Endodermal cell (in vitro differentiated cells): ENCODE measurements at regions not wholly inside any gene's neighbourhood (a gene's known extent, or its start where the extent isn't known, plus 50 kb on each side); places are given as distances from the start of the nearest gene placed in this dataset.

Experiments used
- DNase-seq: peaks from one replicate; pipeline ENCODE4 v3.0.0-alpha.2; 2017
- H3K27ac ChIP-seq: 2 replicates; pipeline ENCODE4 v1.5.1; 2013; ENCODE audit warnings: mild to moderate bottlenecking, low read depth, low read length, moderate library complexity
- H3K27me3 ChIP-seq: 2 replicates; pipeline ENCODE4 v1.6.1; 2013; ENCODE audit warnings: mild to moderate bottlenecking, low read length, moderate library complexity; ENCODE audit not compliant: insufficient read depth, control insufficient read depth, poor library complexity, severe bottlenecking
- H3K36me3 ChIP-seq: 2 replicates; pipeline ENCODE4 v1.7.0; 2013; ENCODE audit warnings: mild to moderate bottlenecking, low read length, moderate library complexity; ENCODE audit not compliant: control insufficient read depth, insufficient read depth
- H3K4me1 ChIP-seq: one replicate; pipeline ENCODE4 v1.7.0; 2013; ENCODE audit warnings: low read length; ENCODE audit not compliant: control insufficient read depth, insufficient read depth
- H3K4me3 ChIP-seq: 2 replicates; pipeline ENCODE4 v1.5.1; 2013; ENCODE audit warnings: mild to moderate bottlenecking, low read length, moderate library complexity
- H3K9ac ChIP-seq: 2 replicates; pipeline ENCODE4 v1.6.1; 2013; ENCODE audit warnings: mild to moderate bottlenecking, low read length, moderate library complexity; ENCODE audit not compliant: poor library complexity, severe bottlenecking; ENCODE audit errors: extremely low read depth
- H3K9me3 ChIP-seq: 2 replicates; pipeline ENCODE4 v1.6.1; 2013; ENCODE audit warnings: mild to moderate bottlenecking, low read length, moderate library complexity; ENCODE audit not compliant: control insufficient read depth
- H3K27ac Mint-ChIP-seq: 2 replicates; pipeline ENCODE4 v1.8.0; 2020; ENCODE audit warnings: mixed read lengths
- H3K27me3 Mint-ChIP-seq: 2 replicates; pipeline ENCODE4 v1.8.0; 2021; ENCODE audit warnings: mild to moderate bottlenecking, mixed read lengths; ENCODE audit not compliant: insufficient read depth
- H3K36me3 Mint-ChIP-seq: 2 replicates; pipeline ENCODE4 v1.8.0; 2020; ENCODE audit warnings: low read depth, mixed read lengths
- H3K4me1 Mint-ChIP-seq: 2 replicates; pipeline ENCODE4 v1.8.0; 2020; ENCODE audit warnings: mixed read lengths
- H3K4me3 Mint-ChIP-seq: 2 replicates; pipeline ENCODE4 v1.8.0; 2020; ENCODE audit warnings: mild to moderate bottlenecking, moderate library complexity, mixed read lengths
- H3K9me3 Mint-ChIP-seq: 2 replicates; pipeline ENCODE4 v1.8.0; 2020; ENCODE audit warnings: mild to moderate bottlenecking, mixed read lengths
- WGBS, 2 experiments: methylation state at CpG; one replicate each; pipeline versions ENCODE4 v1.1.5 to v1.1.7; 2013; ENCODE audit warnings: missing lambda C conversion rate in 2 of 2, mixed read lengths in 1 of 2; ENCODE audit not compliant: insufficient coverage in 1 of 2, insufficient read length in 1 of 2; 5-methylcytosine and 5-hydroxymethylcytosine counted together
- TF ChIP-seq, protein P1 (sequence below): fragments of 200-600 bp; sonication (generic); conservative IDR thresholded peaks from 2 replicates; pipeline ENCODE4 v1.5.0; 2021; ENCODE audit warnings: antibody characterized with exemption, mild to moderate bottlenecking

DNA sequence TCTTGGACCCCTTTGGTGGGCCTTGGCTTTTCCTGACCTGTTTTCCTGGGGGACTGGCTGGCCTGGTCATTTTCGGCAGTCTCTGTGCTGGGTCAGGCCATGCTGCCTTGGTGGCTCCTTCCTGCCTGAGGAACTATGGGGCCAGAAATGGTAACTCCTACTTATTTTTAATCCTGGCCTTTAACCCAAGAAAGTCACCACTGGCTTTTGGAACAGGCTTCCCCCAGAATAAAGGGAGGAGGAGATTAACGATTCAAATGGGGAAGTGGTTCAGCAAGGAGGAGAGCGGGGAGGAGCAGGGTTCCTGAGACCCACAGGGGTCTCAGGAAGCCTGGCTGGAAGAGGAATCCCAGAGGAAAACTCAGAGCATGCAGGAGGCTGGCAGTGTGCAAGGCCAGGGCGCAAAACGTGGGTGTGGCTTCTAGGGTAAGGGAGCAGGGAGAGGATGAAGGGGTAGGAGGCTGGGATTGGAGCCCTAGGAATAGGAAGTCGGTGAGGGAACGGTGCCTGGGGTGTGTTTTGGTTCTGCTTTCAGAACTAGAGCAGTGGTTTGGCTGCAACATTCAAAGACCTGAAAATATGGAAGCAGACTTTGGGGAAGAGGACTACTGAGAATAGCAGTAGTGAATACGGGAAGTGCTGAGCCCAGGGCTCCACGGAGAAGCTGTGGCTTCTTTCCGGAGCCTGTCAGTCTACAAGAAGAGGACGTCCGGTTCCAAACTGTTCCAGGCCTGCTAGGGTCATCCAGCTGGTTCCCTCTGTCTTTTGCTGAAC, 271.1 kb upstream of the KLF4 start:
- Histone ChIP-seq H3K9me3 (no peaks in the 10 kb centered on the region), H3K4me1 (no peaks in the 10 kb centered on the region), H3K27me3 (peaks cover 62% of the 10 kb centered on the region), H3K27ac (no peak overlapping the region), H3K36me3 (no peaks in the 10 kb centered on the region), H3K4me3 (no peak overlapping the region), H3K9ac (no peak overlapping the region)
- peaks cover 57% of the 10 kb centered on the region for H3K27me3 Mint-ChIP-seq
- H3K4me1 Mint-ChIP-seq, result no peaks in the 10 kb centered on the region
- H3K27ac Mint-ChIP-seq, result no peak overlapping the region
- TF ChIP-seq, protein P1, sequence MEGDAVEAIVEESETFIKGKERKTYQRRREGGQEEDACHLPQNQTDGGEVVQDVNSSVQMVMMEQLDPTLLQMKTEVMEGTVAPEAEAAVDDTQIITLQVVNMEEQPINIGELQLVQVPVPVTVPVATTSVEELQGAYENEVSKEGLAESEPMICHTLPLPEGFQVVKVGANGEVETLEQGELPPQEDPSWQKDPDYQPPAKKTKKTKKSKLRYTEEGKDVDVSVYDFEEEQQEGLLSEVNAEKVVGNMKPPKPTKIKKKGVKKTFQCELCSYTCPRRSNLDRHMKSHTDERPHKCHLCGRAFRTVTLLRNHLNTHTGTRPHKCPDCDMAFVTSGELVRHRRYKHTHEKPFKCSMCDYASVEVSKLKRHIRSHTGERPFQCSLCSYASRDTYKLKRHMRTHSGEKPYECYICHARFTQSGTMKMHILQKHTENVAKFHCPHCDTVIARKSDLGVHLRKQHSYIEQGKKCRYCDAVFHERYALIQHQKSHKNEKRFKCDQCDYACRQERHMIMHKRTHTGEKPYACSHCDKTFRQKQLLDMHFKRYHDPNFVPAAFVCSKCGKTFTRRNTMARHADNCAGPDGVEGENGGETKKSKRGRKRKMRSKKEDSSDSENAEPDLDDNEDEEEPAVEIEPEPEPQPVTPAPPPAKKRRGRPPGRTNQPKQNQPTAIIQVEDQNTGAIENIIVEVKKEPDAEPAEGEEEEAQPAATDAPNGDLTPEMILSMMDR, result no peak
- H3K4me3 Mint-ChIP-seq, result no peak overlapping the region
- 89 to 96% methylated on average over 3 to 12 of the region's 12 CpGs for WGBS, 2 experiments
- peaks cover 7% of the 10 kb centered on the region for H3K9me3 Mint-ChIP-seq
- DNase-seq, result no peak
- H3K36me3 Mint-ChIP-seq, result no peaks in the 10 kb centered on the region

DNA sequence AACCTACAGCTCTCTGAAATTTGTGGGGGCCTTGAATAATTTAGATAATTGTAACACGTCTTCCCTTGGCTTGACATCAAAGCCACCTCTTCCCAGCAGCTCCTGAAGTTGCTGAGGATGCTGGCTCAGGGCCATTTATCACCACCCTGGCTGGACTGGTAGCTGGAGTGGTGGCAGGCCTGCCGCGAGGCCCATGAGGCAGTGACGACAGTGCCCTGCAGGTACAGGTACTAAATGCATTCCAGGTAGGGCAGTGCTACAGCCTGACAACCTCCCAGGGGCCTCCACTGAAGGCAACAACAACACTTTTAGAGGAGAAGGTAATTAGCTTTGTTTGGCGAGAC, 270.2 kb upstream of the KLF4 start:
- Mint-ChIP-seq H3K27me3 (peaks cover 64% of the 10 kb centered on the region), H3K27ac (no peak overlapping the region), H3K4me1 (no peaks in the 10 kb centered on the region), H3K4me3 (no peak overlapping the region), H3K9me3 (peaks cover 7% of the 10 kb centered on the region), H3K36me3 (no peaks in the 10 kb centered on the region)
- no peak for DNase-seq
- Histone ChIP-seq H3K36me3 (no peaks in the 10 kb centered on the region), H3K4me1 (no peaks in the 10 kb centered on the region), H3K9ac (no peak overlapping the region), H3K9me3 (no peaks in the 10 kb centered on the region), H3K27ac (no peak overlapping the region), H3K4me3 (no peak overlapping the region), H3K27me3 (peaks cover 68% of the 10 kb centered on the region)
- 90 to 94% methylated on average over 5 of the region's 5 CpGs for WGBS, 2 experiments
- TF ChIP-seq, protein P1, result no peak

DNA sequence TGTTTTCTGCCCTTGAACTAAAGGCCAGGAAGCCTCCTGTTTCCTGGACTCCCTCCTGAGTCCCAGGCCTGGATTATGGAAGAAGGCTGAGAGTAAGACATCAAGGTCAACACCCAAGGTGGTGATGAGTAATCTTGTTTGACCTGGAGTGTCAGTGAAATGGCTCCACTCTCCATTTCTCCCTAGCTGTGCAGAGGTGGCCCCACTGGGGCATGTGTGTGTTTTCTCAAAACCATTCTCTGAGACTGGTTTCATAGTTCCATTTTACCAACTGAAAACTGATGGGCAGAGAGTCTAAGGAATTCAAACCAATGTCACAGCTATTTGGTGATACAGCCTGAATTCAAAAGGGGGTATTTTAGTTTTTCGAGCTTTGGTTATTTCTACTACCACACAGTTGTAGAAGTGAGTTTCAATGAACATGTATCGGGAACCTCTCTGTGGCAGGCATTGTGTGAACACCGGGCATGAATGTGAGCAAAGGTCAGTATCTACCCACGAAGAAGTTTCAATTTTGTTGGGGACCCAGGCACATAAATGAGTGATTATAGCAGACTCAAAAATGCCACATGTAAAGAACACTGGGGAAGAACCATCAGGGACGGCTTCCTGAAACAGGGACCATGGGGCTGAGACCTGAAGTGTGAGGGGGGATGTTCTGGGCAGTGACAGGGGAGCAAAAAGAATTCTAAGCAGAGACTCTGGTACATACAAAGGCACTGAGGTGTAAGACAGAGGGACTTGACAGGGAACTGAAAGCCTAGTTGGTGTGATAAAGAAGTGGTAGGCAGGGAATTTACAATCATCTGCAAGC, 269.6 kb upstream of the KLF4 start:
- DNase-seq, result no peak
- no peaks in the 10 kb centered on the region for H3K36me3 ChIP-seq
- H3K4me1 Mint-ChIP-seq, result no peaks in the 10 kb centered on the region
- H3K27me3 ChIP-seq, result peaks cover 68% of the 10 kb centered on the region
- no peaks in the 10 kb centered on the region for H3K4me1 ChIP-seq
- peaks cover 6% of the 10 kb centered on the region for H3K9me3 Mint-ChIP-seq
- no peak overlapping the region for H3K9ac ChIP-seq
- peaks cover 65% of the 10 kb centered on the region for H3K27me3 Mint-ChIP-seq
- no peaks in the 10 kb centered on the region for H3K36me3 Mint-ChIP-seq
- TF ChIP-seq, protein P1, result no peak
- H3K9me3 ChIP-seq, result no peaks in the 10 kb centered on the region
- H3K4me3 ChIP-seq, result no peak overlapping the region
- no peak overlapping the region for H3K27ac Mint-ChIP-seq
- H3K4me3 Mint-ChIP-seq, result no peak overlapping the region
- H3K27ac ChIP-seq, result no peak overlapping the region
- WGBS, 2 experiments, result 91 to 94% methylated on average over 5 of the region's 5 CpGs
